Kidney (tissue), 13 donors: ENCODE measurements at regions not wholly inside any gene's neighbourhood (a gene's known extent, or its start where the extent isn't known, plus 50 kb on each side); places are given as distances from the start of the nearest gene placed in this dataset.
A peak's percentile ranks its signal among the peaks of the same experiment; 100 is the strongest.

Experiments
- DNase-seq, 5 donors: peaks; one replicate each; pipeline ENCODE4 v3.0.0-alpha.2; 2013 to 2020
- FAIRE-seq: peaks from 2 replicates; lab custom pipeline; 2012; peaks lifted over from hg19 to GRCh38; lab: Jason Lieb, UNC
- H3K27ac ChIP-seq, 2 donors: one replicate each; pipeline ENCODE4 v1.7.0; 2013; ENCODE audit warnings: low read depth in 2 of 2, low read length in 2 of 2, inconsistent platforms in 1 of 2
- H3K27me3 ChIP-seq: one replicate; pipeline ENCODE4 v1.7.1; 2013; ENCODE audit warnings: low read length, inconsistent platforms; ENCODE audit not compliant: control insufficient read depth, insufficient read depth
- H3K36me3 ChIP-seq, 3 donors: one replicate each; pipeline versions ENCODE4 v1.7.0 to v1.7.1; 2013; ENCODE audit warnings: low read length in 3 of 3, control low read depth in 1 of 3, inconsistent platforms in 1 of 3; ENCODE audit not compliant: insufficient read depth in 3 of 3, control insufficient read depth in 2 of 3
- H3K4me1 ChIP-seq, 3 donors: one replicate each; pipeline versions ENCODE4 v1.7.0 to v1.7.1; 2013; ENCODE audit warnings: low read length in 3 of 3, inconsistent platforms in 1 of 3, low read depth in 1 of 3; ENCODE audit not compliant: control insufficient read depth in 2 of 3, insufficient read depth in 2 of 3
- H3K4me3 ChIP-seq, 3 donors: one replicate each; pipeline versions ENCODE4 v1.7.0 to v1.8.1; 2013; ENCODE audit warnings: low read length in 3 of 3, control low read depth in 1 of 3, inconsistent platforms in 1 of 3
- H3K9ac ChIP-seq, 3 donors: one replicate each; pipeline versions ENCODE4 v1.7.0 to v1.7.1; 2013; ENCODE audit warnings: low read length in 3 of 3, control low read depth in 1 of 3, inconsistent platforms in 1 of 3
- H3K9me3 ChIP-seq, 3 donors: one replicate each; pipeline versions ENCODE4 v1.7.0 to v1.7.1; 2013; ENCODE audit warnings: low read length in 3 of 3, control low read depth in 1 of 3, inconsistent platforms in 1 of 3; ENCODE audit not compliant: control insufficient read depth in 2 of 3, insufficient read depth in 1 of 3
- CTCF ChIP-seq: IDR thresholded peaks from 3 replicates; pipeline ENCODE4 v1.5.1; 2012; ENCODE audit warnings: mild to moderate bottlenecking, moderate library complexity, borderline replicate concordance; ENCODE audit not compliant: insufficient read depth; ENCODE audit errors: extremely low read depth
- intact Hi-C: fragments of 100-400 bp; cut with DNase I; formaldehyde crosslinking; loops from one replicate; pipeline ENCODE4 v1.11.1; 2022
- donor health status: control.
- donor health status: control.
- donor health status: control.
- donor health status: control.
- donor health status: control.
- donor health status: DM: yes; HTN: yes; CAD: no.
- donor health status: Normal renal cell carcinoma (clear cell type).

GRCh38 chrX:40952855-40953254 lies 132.4 kb upstream of the USP9X start:
- H3K4me3 ChIP-seq = peak overlapping the region in 2 of 3 donors; percentile 53 to 63
- intact Hi-C loops = no loop called here
- no peak for TF ChIP-seq CTCF
- H3K9ac ChIP-seq = peak overlapping the region in 1 of 3 donors; percentile 46
- H3K9me3 ChIP-seq = no peaks in the 10 kb centered on the region
- no peaks in the 10 kb centered on the region for H3K36me3 ChIP-seq
- no peaks in the 10 kb centered on the region for H3K4me1 ChIP-seq
- H3K27ac ChIP-seq = peak overlapping the region in 1 of 2 donors; percentile 23
- no peaks in the 10 kb centered on the region for H3K27me3 ChIP-seq
- DNase-seq (peak in 1 of 5 donors; percentile 16), FAIRE-seq (no peak)

- TF ChIP-seq CTCF = no peak
- no peaks in the 10 kb centered on the region for H3K27me3 ChIP-seq
- peak overlapping the region in 1 of 3 donors; percentile 63 for H3K4me3 ChIP-seq
- FAIRE-seq = no peak
- no peaks in the 10 kb centered on the region for H3K9me3 ChIP-seq
- intact Hi-C loops = no loop called here
- H3K4me1 ChIP-seq = no peaks in the 10 kb centered on the region
- no peak for DNase-seq
- no peaks in the 10 kb centered on the region for H3K36me3 ChIP-seq
- H3K27ac ChIP-seq = no peak overlapping the region
- H3K9ac ChIP-seq = peak overlapping the region in 1 of 3 donors; percentile 46
Measured at GRCh38 chrX:40953369-40953768, 131.9 kb upstream of the USP9X start.

- H3K9ac ChIP-seq = no peak overlapping the region
- H3K27ac ChIP-seq = no peak overlapping the region
- intact Hi-C loops = no loop called here
- no peaks in the 10 kb centered on the region for H3K36me3 ChIP-seq
- H3K4me3 ChIP-seq = no peak overlapping the region
- H3K27me3 ChIP-seq = no peaks in the 10 kb centered on the region
- H3K4me1 ChIP-seq = no peaks in the 10 kb centered on the region
- no peak for TF ChIP-seq CTCF
- H3K9me3 ChIP-seq = peaks cover 0 to 4% (median 0%) of the 10 kb centered on the region in 3 donors
- DNase-seq = no peak
- no peak for FAIRE-seq
Measured at GRCh38 chrX:40960041-40960440, 125.2 kb upstream of the USP9X start.

GRCh38 chrX:40962793-40963407 lies 122.3 kb upstream of the USP9X start:
- Histone ChIP-seq H3K9me3 (peaks cover 0 to 4% (median 0%) of the 10 kb centered on the region in 3 donors), H3K27me3 (no peaks in the 10 kb centered on the region), H3K9ac (no peak overlapping the region), H3K36me3 (no peaks in the 10 kb centered on the region), H3K27ac (no peak overlapping the region), H3K4me1 (no peaks in the 10 kb centered on the region), H3K4me3 (no peak overlapping the region)
- intact Hi-C loops = no loop called here
- FAIRE-seq (no peak), DNase-seq (no peak)
- no peak for TF ChIP-seq CTCF
